IMR-90 (cell line): ENCODE measurements at regions not wholly inside any gene's neighbourhood (a gene's known extent, or its start where the extent isn't known, plus 50 kb on each side); places are given as distances from the start of the nearest gene placed in this dataset.
A peak's percentile ranks its signal among the peaks of the same experiment; 100 is the strongest.

Experiments used
- ATAC-seq: fragments of 200-7000 bp; cut with Tn5 transposase; 2 replicates; pipeline ENCODE4 v1.9.1; 2020; ENCODE audit warnings: low read depth, mild to moderate bottlenecking, moderate library complexity
- BruUV-seq: library from RNA; stranded (reverse); fragments of 400-500 nt; replicated peaks from 2 replicates; lab custom pipeline; 2021; lab: Mats Ljungman, UMichigan
- CTCF ChIA-PET: fragments of 300-600 bp; formaldehyde crosslinking; extraction: SDS; loops from one replicate; lab custom pipeline; 2021; ENCODE audit warnings: antibody characterized with exemption; lab: Yijun Ruan, JAX
- POLR2A ChIA-PET: fragments of 300-600 bp; sonication (Branson Sonifier 250); formaldehyde crosslinking; loops from one replicate; lab custom pipeline; 2022; ENCODE audit warnings: antibody characterized with exemption; ENCODE audit not compliant: unreplicated experiment; lab: Charles Lee
- DNase-seq: peaks from one replicate; pipeline ENCODE4 v3.0.0; 2013
- H2AFZ ChIP-seq: replicated peaks from 2 replicates; pipeline ENCODE3; 2013; ENCODE audit warnings: low read length, mild to moderate bottlenecking; ENCODE audit not compliant: poor library complexity
- H2AK5ac ChIP-seq: 2 replicates; pipeline ENCODE4 v1.6.1; 2013; ENCODE audit warnings: low read depth, low read length, inconsistent platforms
- H2AK9ac ChIP-seq: replicated peaks from 2 replicates; pipeline ENCODE3; 2013; ENCODE audit warnings: mild to moderate bottlenecking, low read depth, low read length, moderate library complexity; ENCODE audit not compliant: poor library complexity
- H2BK120ac ChIP-seq: 2 replicates; pipeline ENCODE4 v1.6.1; 2013; ENCODE audit warnings: low read depth, low read length, inconsistent platforms
- H2BK15ac ChIP-seq: 3 replicates; pipeline ENCODE4 v1.6.1; 2013; ENCODE audit warnings: low read depth, low read length, inconsistent platforms
- H2BK20ac ChIP-seq: 2 replicates; pipeline ENCODE4 v1.6.1; 2013; ENCODE audit warnings: low read depth, mild to moderate bottlenecking, inconsistent platforms, low read length, moderate library complexity
- H2BK5ac ChIP-seq: 2 replicates; pipeline ENCODE4 v1.6.1; 2013; ENCODE audit warnings: mild to moderate bottlenecking, low read depth, low read length, inconsistent platforms; ENCODE audit not compliant: poor library complexity, severe bottlenecking
- H3K14ac ChIP-seq: replicated peaks from 2 replicates; pipeline ENCODE4 v1.6.1; 2013; ENCODE audit warnings: low read depth, low read length, inconsistent platforms
- H3K18ac ChIP-seq: 2 replicates; pipeline ENCODE4 v1.6.1; 2013; ENCODE audit warnings: low read depth, low read length, control low read depth
- H3K23ac ChIP-seq: 2 replicates; pipeline ENCODE4 v1.6.1; 2013; ENCODE audit warnings: low read depth, low read length, inconsistent platforms
- H3K27ac ChIP-seq: 2 replicates; pipeline ENCODE4 v1.5.1; 2013; ENCODE audit warnings: mild to moderate bottlenecking, control low read depth, low read length; ENCODE audit not compliant: insufficient read depth
- H3K27me3 ChIP-seq: 2 replicates; pipeline ENCODE4 v1.6.1; 2013; ENCODE audit warnings: low read length; ENCODE audit not compliant: control insufficient read depth, insufficient read depth
- H3K36me3 ChIP-seq: 2 replicates; pipeline ENCODE4 v1.6.1; 2013; ENCODE audit warnings: low read length, mixed read lengths; ENCODE audit not compliant: control insufficient read depth, insufficient read depth
- H3K4ac ChIP-seq: 2 replicates; pipeline ENCODE4 v1.6.1; 2013; ENCODE audit warnings: low read depth, low read length, inconsistent platforms
- H3K4me1 ChIP-seq: 2 replicates; pipeline ENCODE4 v1.6.1; 2013; ENCODE audit warnings: low read length, mixed read lengths; ENCODE audit not compliant: control insufficient read depth, insufficient read depth
- H3K4me2 ChIP-seq: 2 replicates; pipeline ENCODE4 v1.6.1; 2013; ENCODE audit warnings: low read depth, mild to moderate bottlenecking, control low read depth, low read length, moderate library complexity
- H3K4me3 ChIP-seq: 2 replicates; pipeline ENCODE4 v1.5.1; 2013; ENCODE audit warnings: low read depth, mild to moderate bottlenecking, control low read depth, low read length, moderate library complexity; ENCODE audit not compliant: insufficient read depth
- H3K56ac ChIP-seq: 2 replicates; pipeline ENCODE4 v1.6.1; 2013; ENCODE audit warnings: low read length, inconsistent platforms; ENCODE audit not compliant: insufficient read depth; ENCODE audit errors: extremely low read depth
- H3K79me1 ChIP-seq, 2 experiments: 2 replicates each; pipeline ENCODE4 v1.6.1; 2013; ENCODE audit warnings: low read length in 2 of 2, inconsistent platforms in 1 of 2, low read depth in 1 of 2
- H3K9ac ChIP-seq: 2 replicates; pipeline ENCODE4 v1.6.1; 2013; ENCODE audit warnings: low read depth, low read length, control low read depth
- H3K9me1 ChIP-seq: 2 replicates; pipeline ENCODE4 v1.6.1; 2013; ENCODE audit warnings: low read length, inconsistent platforms; ENCODE audit not compliant: insufficient read depth
- H3K9me3 ChIP-seq: 2 replicates; pipeline ENCODE4 v1.6.1; 2013; ENCODE audit warnings: low read length; ENCODE audit not compliant: control insufficient read depth, insufficient read depth
- H4K20me1 ChIP-seq: 2 replicates; pipeline ENCODE4 v1.6.1; 2013; ENCODE audit warnings: low read length, inconsistent platforms; ENCODE audit not compliant: insufficient read depth
- H4K5ac ChIP-seq: 2 replicates; pipeline ENCODE4 v1.6.1; 2013; ENCODE audit warnings: mild to moderate bottlenecking, low read depth, low read length, control low read depth
- H4K8ac ChIP-seq, 2 experiments: 2 replicates each; pipeline ENCODE4 v1.6.1; 2013; ENCODE audit warnings: low read depth in 2 of 2, low read length in 2 of 2, control low read depth in 1 of 2, inconsistent platforms in 1 of 2
- H4K91ac ChIP-seq: 2 replicates; pipeline ENCODE4 v1.6.1; 2013; ENCODE audit warnings: low read depth, low read length, inconsistent platforms; ENCODE audit not compliant: insufficient read depth
- BHLHE40 ChIP-seq: fragments of 150-350 bp; IDR thresholded peaks from 2 replicates; pipeline ENCODE4 v1.6.1; 2016; ENCODE audit warnings: mild to moderate bottlenecking, low read depth, low read length
- CEBPB ChIP-seq: IDR thresholded peaks from 2 replicates; pipeline ENCODE4 v1.6.1; 2012; ENCODE audit warnings: low read depth, low read length, improper control_type of control experiment
- CHD1 ChIP-seq: IDR thresholded peaks from 2 replicates; pipeline ENCODE4 v1.6.1; 2012; ENCODE audit warnings: low read depth, low read length, improper control_type of control experiment
- ELK1 ChIP-seq: fragments of 150-350 bp; IDR thresholded peaks from 2 replicates; pipeline ENCODE4 v1.6.1; 2016; ENCODE audit warnings: low read depth, mild to moderate bottlenecking, low read length, moderate library complexity, borderline replicate concordance
- FOS ChIP-seq: fragments of 150-350 bp; IDR thresholded peaks from 2 replicates; pipeline ENCODE4 v1.6.1; 2016; ENCODE audit warnings: low read depth, low read length
- MAFK ChIP-seq: IDR thresholded peaks from 2 replicates; pipeline ENCODE4 v1.6.1; 2012; ENCODE audit warnings: low read depth, low read length, improper control_type of control experiment
- MAZ ChIP-seq: IDR thresholded peaks from 2 replicates; pipeline ENCODE4 v1.6.1; 2012; ENCODE audit warnings: low read depth, mild to moderate bottlenecking, low read length, improper control_type of control experiment, moderate library complexity, borderline replicate concordance
- MXI1 ChIP-seq: IDR thresholded peaks from 2 replicates; pipeline ENCODE4 v1.6.1; 2012; ENCODE audit warnings: low read depth, mild to moderate bottlenecking, low read length, moderate library complexity, borderline replicate concordance
- POLR2A ChIP-seq: IDR thresholded peaks from 2 replicates; pipeline ENCODE4 v1.6.1; 2012; ENCODE audit warnings: mild to moderate bottlenecking, low read depth, low read length
- RAD21 ChIP-seq: IDR thresholded peaks from 2 replicates; pipeline ENCODE4 v1.6.1; 2012; ENCODE audit warnings: low read length, improper control_type of control experiment
- RCOR1 ChIP-seq: IDR thresholded peaks from 2 replicates; pipeline ENCODE4 v1.6.1; 2012; ENCODE audit warnings: mild to moderate bottlenecking, low read length, improper control_type of control experiment; ENCODE audit not compliant: insufficient replicate concordance
- RFX5 ChIP-seq: IDR thresholded peaks from 2 replicates; pipeline ENCODE4 v1.8.0; 2012; ENCODE audit warnings: low read depth, mild to moderate bottlenecking, low read length, moderate library complexity
- SMC3 ChIP-seq: fragments of 150-350 bp; IDR thresholded peaks from 2 replicates; pipeline ENCODE4 v1.6.1; 2016; ENCODE audit warnings: low read depth, mild to moderate bottlenecking, antibody characterized with exemption, low read length, moderate library complexity
- USF2 ChIP-seq: fragments of 150-350 bp; IDR thresholded peaks from 2 replicates; pipeline ENCODE4 v1.6.1; 2017; ENCODE audit warnings: mild to moderate bottlenecking, antibody characterized with exemption, low read length, low read depth
- WGBS, 2 experiments: methylation state at CpG; one replicate each; pipeline versions ENCODE4 v1.1.5 to v1.1.7; 2013; ENCODE audit warnings: missing lambda C conversion rate in 2 of 2; ENCODE audit not compliant: insufficient read length in 1 of 2; ENCODE audit errors: extremely low coverage in 2 of 2; 5-methylcytosine and 5-hydroxymethylcytosine counted together
- dilution Hi-C: fragments of 300-500 bp; cut with HindIII; formaldehyde crosslinking; loops from one replicate; pipeline ENCODE4 v1.14.3; 2018; ENCODE audit warnings: low sequenced_read_pairs; ENCODE audit not compliant: unreplicated experiment
- in situ Hi-C: fragments of 300-500 bp; cut with MboI; formaldehyde crosslinking; loops from 3 replicates; pipeline ENCODE4 v1.14.3; 2019; ENCODE audit warnings: low sequenced_read_pairs, inconsistent platforms, mixed read lengths
- intact Hi-C: fragments of 100-400 bp; cut with micrococcal nuclease; formaldehyde crosslinking; loops from 2 replicates; pipeline ENCODE4 v1.10.0; 2022

GRCh38 chr6:4379958-4380357 is 244.6 kb upstream of the ECI2 start:
- no peak overlapping the region for H4K91ac ChIP-seq
- no peak overlapping the region; the same call in 1 of the 2 replicates for H3K14ac ChIP-seq
- BruUV-seq = no TSS peak
- H4K20me1 ChIP-seq = no peaks in the 10 kb centered on the region
- no peak overlapping the region for H3K4me2 ChIP-seq
- H3K4me3 ChIP-seq = no peak overlapping the region
- no peak overlapping the region for H2BK5ac ChIP-seq
- no peak overlapping the region for H2AFZ ChIP-seq
- no peak overlapping the region for H3K4ac ChIP-seq
- TF ChIP-seq ELK1 (no peak), BHLHE40 (no peak), RAD21 (no peak), MXI1 (no peak), SMC3 (no peak), FOS (no peak), MAZ (no peak), RCOR1 (no peak), RFX5 (no peak), CHD1 (no peak), POLR2A (no peak), MAFK (no peak), CEBPB (no peak), USF2 (no peak)
- no peak overlapping the region for H4K8ac ChIP-seq
- ChIA-PET CTCF (no interaction called here), POLR2A (no interaction called here)
- no peak overlapping the region for H3K18ac ChIP-seq
- H2AK5ac ChIP-seq = peak overlapping the region; percentile 35
- H3K27ac ChIP-seq = no peak overlapping the region
- ATAC-seq (no peak), DNase-seq (no peak)
- H3K9me3 ChIP-seq = peaks cover 17% of the 10 kb centered on the region
- WGBS, 2 experiments = no CpG with 5 or more reads among the region's 4 CpGs
- no peaks in the 10 kb centered on the region for H3K79me1 ChIP-seq
- H3K27me3 ChIP-seq = no peaks in the 10 kb centered on the region
- H2BK120ac ChIP-seq = 0 out of 2 replicates have a peak overlapping the region, but pooled peaks have one; percentile 53
- H2BK20ac ChIP-seq = no peak overlapping the region
- H4K5ac ChIP-seq = no peak overlapping the region
- H3K9me1 ChIP-seq = peaks cover 2% of the 10 kb centered on the region; the same call in 1 of the 2 replicates
- no peak overlapping the region for H3K56ac ChIP-seq
- no peaks in the 10 kb centered on the region for H3K36me3 ChIP-seq
- dilution Hi-C loops (no loop called here), intact Hi-C loops (no loop called here), in situ Hi-C loops (no loop called here)
- H2BK15ac ChIP-seq = no peak overlapping the region
- peaks cover 4% of the 10 kb centered on the region; the same call in 1 of the 2 replicates for H3K4me1 ChIP-seq
- H2AK9ac ChIP-seq = no peak overlapping the region
- no peak overlapping the region for H3K9ac ChIP-seq
- no peak overlapping the region for H3K23ac ChIP-seq
